HG03066 (cell line): ENCODE measurements at regions not wholly inside any gene's neighbourhood (a gene's known extent, or its start where the extent isn't known, plus 50 kb on each side); places are given as distances from the start of the nearest gene placed in this dataset.
A peak's percentile ranks its signal among the peaks of the same experiment; 100 is the strongest.

Experiments
- ATAC-seq: cut with Tn5 transposase; IDR thresholded peaks from one replicate; pipeline ENCODE4 v1.9.1; 2021; ENCODE audit warnings: low read depth; ENCODE audit not compliant: unreplicated experiment

- ATAC-seq: no peak
These were observed 571.2 kb downstream of the ARAP2 start for GRCh38 chr4:35673137-35673536.

- ATAC-seq: no peak
These were observed 559.6 kb downstream of the ARAP2 start for GRCh38 chr4:35684755-35685154.

GRCh38 chr4:35689870-35690269 lies 554.4 kb downstream of the ARAP2 start:
- ATAC-seq: no peak

- no peak for ATAC-seq
These were observed 554.0 kb downstream of the ARAP2 start for GRCh38 chr4:35690271-35690670.

- no peak for ATAC-seq
These were observed 549.3 kb downstream of the ARAP2 start for GRCh38 chr4:35695003-35695402.

GRCh38 chr4:35695421-35695820 lies 548.9 kb downstream of the ARAP2 start:
- no peak for ATAC-seq

- ATAC-seq: peak; percentile 58
These were observed 547.0 kb downstream of the ARAP2 start for GRCh38 chr4:35697210-35697736.

- no peak for ATAC-seq
These were observed 543.7 kb downstream of the ARAP2 start for GRCh38 chr4:35700663-35701062.

GRCh38 chr4:35709080-35709479 lies 535.2 kb downstream of the ARAP2 start:
- no peak for ATAC-seq

GRCh38 chr4:35710343-35710742 lies 534.0 kb downstream of the ARAP2 start:
- no peak for ATAC-seq

- ATAC-seq: no peak
These were observed 533.2 kb downstream of the ARAP2 start for GRCh38 chr4:35711127-35711526.

- no peak for ATAC-seq
These were observed 520.3 kb downstream of the ARAP2 start for GRCh38 chr4:35723973-35724372.

GRCh38 chr4:35725131-35725530 lies 519.2 kb downstream of the ARAP2 start:
- ATAC-seq: no peak

GRCh38 chr4:35730414-35730813 lies 513.9 kb downstream of the ARAP2 start:
- ATAC-seq: no peak

- ATAC-seq: peak; percentile 73
These were observed 509.8 kb downstream of the ARAP2 start for GRCh38 chr4:35734381-35735098.

- no peak for ATAC-seq
These were observed 505.0 kb downstream of the ARAP2 start for GRCh38 chr4:35739308-35739707.

GRCh38 chr4:35754047-35754446 lies 490.3 kb downstream of the ARAP2 start:
- ATAC-seq: no peak

GRCh38 chr4:35757836-35758235 lies 486.5 kb downstream of the ARAP2 start:
- ATAC-seq: no peak

GRCh38 chr4:35760807-35761206 lies 483.5 kb downstream of the ARAP2 start:
- no peak for ATAC-seq

- no peak for ATAC-seq
These were observed 472.7 kb downstream of the ARAP2 start for GRCh38 chr4:35771571-35771970.

- no peak for ATAC-seq
These were observed 472.0 kb downstream of the ARAP2 start for GRCh38 chr4:35772291-35772690.

GRCh38 chr4:35789899-35790574 lies 454.3 kb downstream of the ARAP2 start:
- ATAC-seq: no peak
